ENCODE measurements at regions not wholly inside any gene's neighbourhood (a gene's known extent, or its start where the extent isn't known, plus 50 kb on each side); places are given as distances from the start of the nearest gene placed in this dataset.

GRCh38 chr13:86559901-86560300 is 760.7 kb upstream of the SLITRK6 start:
- no peak for TF ChIP-seq POLR2A (IDR thresholded peaks at IDR 0.05)
- TF ChIP-seq, protein P1, sequence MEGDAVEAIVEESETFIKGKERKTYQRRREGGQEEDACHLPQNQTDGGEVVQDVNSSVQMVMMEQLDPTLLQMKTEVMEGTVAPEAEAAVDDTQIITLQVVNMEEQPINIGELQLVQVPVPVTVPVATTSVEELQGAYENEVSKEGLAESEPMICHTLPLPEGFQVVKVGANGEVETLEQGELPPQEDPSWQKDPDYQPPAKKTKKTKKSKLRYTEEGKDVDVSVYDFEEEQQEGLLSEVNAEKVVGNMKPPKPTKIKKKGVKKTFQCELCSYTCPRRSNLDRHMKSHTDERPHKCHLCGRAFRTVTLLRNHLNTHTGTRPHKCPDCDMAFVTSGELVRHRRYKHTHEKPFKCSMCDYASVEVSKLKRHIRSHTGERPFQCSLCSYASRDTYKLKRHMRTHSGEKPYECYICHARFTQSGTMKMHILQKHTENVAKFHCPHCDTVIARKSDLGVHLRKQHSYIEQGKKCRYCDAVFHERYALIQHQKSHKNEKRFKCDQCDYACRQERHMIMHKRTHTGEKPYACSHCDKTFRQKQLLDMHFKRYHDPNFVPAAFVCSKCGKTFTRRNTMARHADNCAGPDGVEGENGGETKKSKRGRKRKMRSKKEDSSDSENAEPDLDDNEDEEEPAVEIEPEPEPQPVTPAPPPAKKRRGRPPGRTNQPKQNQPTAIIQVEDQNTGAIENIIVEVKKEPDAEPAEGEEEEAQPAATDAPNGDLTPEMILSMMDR (IDR thresholded peaks at IDR 0.05 in 4 of 5, conservative IDR thresholded peaks at IDR 0.05 in 1 of 5): no peak

All from gastrocnemius medialis (tissue), 4 donors.